Osteoblast (primary cell): ENCODE measurements at regions not wholly inside any gene's neighbourhood (a gene's known extent, or its start where the extent isn't known, plus 50 kb on each side); places are given as distances from the start of the nearest gene placed in this dataset.
A peak's percentile ranks its signal among the peaks of the same experiment; 100 is the strongest.

ENCODE experiments used
- DNase-seq: peaks from one replicate; pipeline ENCODE4 v3.0.0; 2011; ENCODE audit warnings: low spot score, mixed read lengths; ENCODE audit not compliant: insufficient read length; ENCODE audit errors: missing footprints
- H2AFZ ChIP-seq: 2 replicates; pipeline ENCODE4 v1.6.0; 2011; ENCODE audit warnings: mild to moderate bottlenecking, low read length
- H3K27ac ChIP-seq: 2 replicates; pipeline ENCODE4 v1.5.1; 2011; ENCODE audit warnings: mild to moderate bottlenecking, low read depth, low read length, moderate library complexity
- H3K27me3 ChIP-seq: 2 replicates; pipeline ENCODE4 v1.6.0; 2012; ENCODE audit warnings: mild to moderate bottlenecking, control low read depth, inconsistent platforms, low read length, moderate library complexity; ENCODE audit not compliant: insufficient read depth
- H3K36me3 ChIP-seq: 2 replicates; pipeline ENCODE4 v1.5.1; 2011; ENCODE audit warnings: mild to moderate bottlenecking, low read length, control low read depth, moderate library complexity; ENCODE audit not compliant: insufficient read depth
- H3K4me1 ChIP-seq: 2 replicates; pipeline ENCODE4 v1.5.1; 2011; ENCODE audit warnings: mild to moderate bottlenecking, low read length, control low read depth, moderate library complexity; ENCODE audit not compliant: insufficient read depth
- H3K4me2 ChIP-seq: 2 replicates; pipeline ENCODE4 v1.6.0; 2011; ENCODE audit warnings: mild to moderate bottlenecking, low read length; ENCODE audit not compliant: insufficient read depth
- H3K4me3 ChIP-seq: fragments of 200-600 bp; sonication (generic); 3 replicates; pipeline ENCODE4 v1.5.1; 2012; ENCODE audit warnings: mild to moderate bottlenecking, low read length, inconsistent platforms; ENCODE audit not compliant: insufficient read depth
- H3K79me2 ChIP-seq: 2 replicates; pipeline ENCODE4 v1.6.0; 2012; ENCODE audit warnings: mild to moderate bottlenecking, low read length, control low read depth, inconsistent platforms; ENCODE audit not compliant: insufficient read depth
- H3K9me3 ChIP-seq: 2 replicates; pipeline ENCODE4 v1.5.1; 2011; ENCODE audit warnings: low read depth, low read length, control low read depth
- H4K20me1 ChIP-seq: 2 replicates; pipeline ENCODE4 v1.6.0; 2012; ENCODE audit warnings: mild to moderate bottlenecking, low read length, control low read depth; ENCODE audit not compliant: insufficient read depth
- CTCF ChIP-seq: IDR thresholded peaks from 2 replicates; pipeline ENCODE4 v1.5.1; 2011; ENCODE audit warnings: mild to moderate bottlenecking, low read depth, low read length, moderate library complexity; ENCODE audit errors: extremely low read depth

GRCh38 chr15:70166506-70167087, 68.9 kb upstream of the TLE3 start:
- no peak overlapping the region for H3K27ac ChIP-seq
- H3K36me3 ChIP-seq, result no peaks in the 10 kb centered on the region
- H3K9me3 ChIP-seq, result no peaks in the 10 kb centered on the region
- no peak overlapping the region for H3K4me2 ChIP-seq
- H2AFZ ChIP-seq, result no peak overlapping the region
- no peak for TF ChIP-seq CTCF
- H3K79me2 ChIP-seq, result no peaks in the 10 kb centered on the region
- peak; percentile 52 for DNase-seq
- H4K20me1 ChIP-seq, result no peaks in the 10 kb centered on the region
- peaks cover 7% of the 10 kb centered on the region for H3K27me3 ChIP-seq
- H3K4me1 ChIP-seq, result no peaks in the 10 kb centered on the region
- H3K4me3 ChIP-seq, result no peak overlapping the region

- H3K9me3 ChIP-seq, result no peaks in the 10 kb centered on the region
- H3K27ac ChIP-seq, result no peak overlapping the region
- no peaks in the 10 kb centered on the region for H4K20me1 ChIP-seq
- no peak for TF ChIP-seq CTCF
- H3K27me3 ChIP-seq, result peaks cover 1% of the 10 kb centered on the region
- H3K36me3 ChIP-seq, result no peaks in the 10 kb centered on the region
- H3K4me2 ChIP-seq, result no peak overlapping the region
- H3K79me2 ChIP-seq, result no peaks in the 10 kb centered on the region
- H3K4me3 ChIP-seq, result no peak overlapping the region
- H3K4me1 ChIP-seq, result no peaks in the 10 kb centered on the region
- no peak overlapping the region for H2AFZ ChIP-seq
- peak; percentile 21 for DNase-seq
Observed at GRCh38 chr15:70165716-70166284, 68.1 kb upstream of the TLE3 start.

- no peak for TF ChIP-seq CTCF
- Histone ChIP-seq H4K20me1 (no peaks in the 10 kb centered on the region), H3K9me3 (no peaks in the 10 kb centered on the region), H3K4me1 (peaks cover 4% of the 10 kb centered on the region), H3K79me2 (no peaks in the 10 kb centered on the region), H3K27me3 (no peaks in the 10 kb centered on the region), H3K4me2 (no peak overlapping the region), H3K36me3 (no peaks in the 10 kb centered on the region), H2AFZ (no peak overlapping the region), H3K4me3 (no peak overlapping the region), H3K27ac (no peak overlapping the region)
- DNase-seq, result peak; percentile 15
Observed at GRCh38 chr15:70164910-70165715, 67.4 kb upstream of the TLE3 start.

GRCh38 chr15:70164156-70164900, 66.6 kb upstream of the TLE3 start:
- Histone ChIP-seq H3K4me1 (peaks cover 8% of the 10 kb centered on the region), H3K27me3 (no peaks in the 10 kb centered on the region), H2AFZ (no peak overlapping the region), H3K4me3 (no peak overlapping the region), H4K20me1 (no peaks in the 10 kb centered on the region), H3K27ac (no peak overlapping the region), H3K4me2 (no peak overlapping the region), H3K79me2 (no peaks in the 10 kb centered on the region), H3K9me3 (no peaks in the 10 kb centered on the region), H3K36me3 (no peaks in the 10 kb centered on the region)
- no peak for TF ChIP-seq CTCF
- peak; percentile 39 for DNase-seq
